HuH-7 (cell line): ENCODE measurements at regions not wholly inside any gene's neighbourhood (a gene's known extent, or its start where the extent isn't known, plus 50 kb on each side); places are given as distances from the start of the nearest gene placed in this dataset.

ENCODE experiments used
- DNase-seq: peaks from one replicate; pipeline ENCODE4 v3.0.0; 2011; ENCODE audit warnings: low spot score

- no peak for DNase-seq
Observed at GRCh38 chr6:24987446-24988115, 51.8 kb upstream of the RIPOR2 start.

DNA sequence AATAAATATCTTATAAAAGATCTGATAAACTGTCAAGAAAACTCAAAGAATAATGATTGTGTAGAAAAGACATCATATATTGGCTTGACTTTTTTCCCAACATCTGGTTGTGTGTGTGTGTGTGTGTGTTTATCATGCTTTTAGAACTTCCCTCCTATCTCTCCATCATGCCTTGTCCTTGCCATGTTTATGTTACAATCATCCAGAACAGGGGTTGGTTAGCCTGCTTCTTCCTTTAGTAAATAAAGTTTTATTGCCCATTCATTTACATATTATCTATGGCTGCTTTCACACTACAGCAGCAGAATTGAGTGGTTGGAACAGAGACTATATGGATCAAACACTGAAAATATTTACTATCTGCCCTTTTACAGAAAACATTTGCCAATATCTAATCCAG lies 52.8 kb upstream of the RIPOR2 start:
- no peak for DNase-seq

DNA sequence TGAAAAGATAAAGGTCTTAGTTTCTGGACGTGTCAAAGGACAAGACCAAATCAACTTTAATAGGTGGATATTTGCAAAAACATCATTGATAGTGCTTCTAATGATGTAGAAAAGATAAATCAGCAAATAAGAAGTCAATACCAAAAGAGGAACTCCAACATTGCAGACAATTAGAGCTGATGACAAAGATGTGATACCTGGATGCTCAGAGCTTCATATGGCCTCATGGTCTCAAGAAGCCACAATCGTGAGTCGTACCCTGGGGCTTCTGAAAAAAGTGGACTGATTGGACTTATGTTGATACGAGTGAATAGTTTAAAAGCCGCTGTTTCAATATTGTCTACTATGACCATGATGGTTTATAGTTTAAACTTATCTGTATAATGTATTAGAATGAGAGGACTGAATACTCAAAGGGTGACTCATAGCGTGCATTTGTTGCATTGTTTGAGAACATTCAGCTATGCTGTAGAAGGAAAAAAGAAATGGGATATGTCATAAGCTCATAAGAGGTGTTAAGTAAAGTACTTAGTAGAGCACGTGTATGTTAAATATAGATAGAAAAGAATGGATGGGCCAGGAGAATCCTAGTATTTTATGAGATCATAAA lies 54.6 kb upstream of the RIPOR2 start:
- no peak for DNase-seq

DNA sequence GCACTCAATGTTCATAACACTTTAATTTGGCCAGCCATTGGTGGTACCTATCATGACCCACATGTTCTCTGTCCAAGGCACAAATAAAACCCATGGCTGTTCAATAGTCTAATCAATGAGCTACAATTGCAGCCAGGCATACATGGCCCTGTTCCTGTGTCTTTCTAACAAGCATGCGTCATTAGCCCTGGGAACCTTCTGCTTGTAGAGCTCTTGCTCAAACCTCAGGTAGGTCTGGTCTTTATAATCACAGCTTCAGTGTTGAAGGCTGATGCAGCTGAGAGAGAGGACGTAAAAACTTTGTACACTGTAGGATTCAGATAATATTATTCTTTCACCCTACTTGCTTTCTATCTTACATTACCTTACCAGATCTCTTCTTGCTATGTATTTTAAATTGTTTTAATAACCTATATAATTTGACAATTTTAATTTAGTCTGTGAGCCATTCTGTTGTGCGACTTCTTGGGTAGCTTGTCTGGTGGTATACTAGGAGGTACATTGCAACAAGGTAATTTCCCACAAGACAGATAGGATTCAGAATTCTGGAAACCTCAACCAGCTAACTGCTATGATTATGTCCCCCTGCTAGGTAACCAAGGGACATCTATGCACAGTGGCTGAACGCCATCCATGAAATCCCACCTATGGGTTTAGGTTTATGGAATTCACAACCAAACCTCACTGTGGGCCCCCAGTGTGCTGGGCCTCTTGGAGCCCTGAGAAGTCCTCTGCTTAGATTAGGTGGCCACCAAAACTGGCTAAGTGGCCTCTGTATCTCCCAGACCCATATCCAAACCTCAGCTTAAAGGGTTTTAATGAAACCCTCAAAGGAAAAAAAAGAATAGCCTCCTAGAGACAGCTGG lies 55.4 kb upstream of the RIPOR2 start:
- DNase-seq, result no peak

GRCh38 chr6:24991810-24992467 lies 56.2 kb upstream of the RIPOR2 start:
- peak; percentile 41 for DNase-seq

DNA sequence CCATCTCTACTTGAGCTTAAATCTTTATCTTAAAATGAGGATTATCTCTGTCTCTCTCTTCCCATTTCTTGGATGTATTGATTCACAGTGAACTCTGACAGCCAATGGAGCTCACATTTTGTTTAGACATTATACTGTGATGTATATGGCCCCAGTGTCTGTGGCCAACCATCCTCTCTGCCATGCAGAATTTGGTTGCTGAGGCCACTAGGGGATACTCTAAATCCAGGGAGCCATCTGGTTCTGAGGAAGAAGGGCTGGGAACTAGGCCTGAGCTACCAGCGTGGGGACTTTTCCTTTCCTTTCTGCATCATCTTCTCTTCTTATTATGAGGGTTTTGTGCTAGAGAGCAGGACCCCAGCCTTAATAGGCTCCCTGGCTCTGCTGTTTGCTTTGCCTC lies 59.1 kb upstream of the RIPOR2 start:
- no peak for DNase-seq

DNA sequence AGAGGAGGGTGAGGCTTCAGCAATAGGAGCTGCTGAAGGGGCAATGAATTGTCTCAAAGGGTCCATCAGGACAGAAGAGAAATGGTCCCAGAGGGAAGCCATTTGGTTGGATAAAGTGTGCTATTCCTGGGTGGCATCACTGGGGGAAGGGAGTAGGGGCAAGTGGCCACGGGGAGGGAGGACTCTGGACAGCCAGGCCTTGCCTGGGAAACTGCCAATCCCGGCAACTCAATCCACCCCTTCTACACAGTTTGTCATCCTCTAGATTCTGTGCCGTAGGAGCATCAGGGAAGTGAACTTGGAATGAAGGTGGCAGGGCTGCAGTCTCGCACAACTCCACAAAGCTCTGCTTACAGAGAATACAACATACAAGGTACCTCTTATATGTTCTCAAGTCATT lies 59.5 kb upstream of the RIPOR2 start:
- no peak for DNase-seq

GRCh38 chr6:24996269-24996836 lies 60.6 kb upstream of the RIPOR2 start:
- DNase-seq, result no peak

DNA sequence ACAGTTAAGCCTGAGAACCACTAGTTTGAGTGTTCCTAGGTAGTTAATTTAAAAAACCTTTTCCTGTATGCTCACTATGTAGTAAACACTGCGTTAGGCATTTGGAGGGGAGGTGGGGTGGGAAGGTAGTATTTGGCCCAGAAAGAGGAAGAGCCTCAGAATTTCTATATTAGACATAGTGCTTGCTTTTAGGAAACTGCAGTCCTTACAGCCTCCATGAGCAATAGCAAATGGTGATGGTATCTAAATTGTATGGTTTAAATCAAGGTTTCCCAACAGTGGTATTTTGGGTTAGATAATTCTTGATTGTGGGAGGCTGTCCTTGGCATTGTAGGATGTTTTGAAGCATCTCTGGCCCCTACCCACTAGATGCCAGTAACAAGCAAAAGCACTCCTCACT lies 61.5 kb upstream of the RIPOR2 start:
- DNase-seq, result no peak

DNA sequence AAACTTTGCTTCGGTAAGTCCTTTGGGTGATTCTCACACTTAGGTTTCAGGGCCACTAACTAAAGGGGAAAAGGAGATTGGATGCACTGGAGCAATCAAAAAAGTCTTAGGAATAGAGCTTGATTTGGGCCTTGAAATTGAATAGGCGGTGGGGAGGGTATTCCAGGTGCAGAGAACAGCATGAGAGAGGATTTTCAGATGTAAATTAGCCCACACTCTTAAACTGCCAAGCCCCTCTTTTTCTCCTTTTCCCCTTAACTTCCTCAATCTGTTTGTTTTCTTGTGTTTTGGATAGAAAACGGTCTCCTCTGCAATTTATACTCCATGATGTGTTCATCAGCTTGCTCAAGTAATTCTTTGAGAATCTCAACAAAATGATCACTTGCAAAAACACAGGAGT lies 62.1 kb upstream of the RIPOR2 start:
- DNase-seq, result no peak

GRCh38 chr6:25002326-25003091 lies 66.7 kb upstream of the RIPOR2 start:
- no peak for DNase-seq

- DNase-seq, result no peak
Observed at GRCh38 chr6:25004357-25004756, 68.6 kb upstream of the RIPOR2 start.

DNA sequence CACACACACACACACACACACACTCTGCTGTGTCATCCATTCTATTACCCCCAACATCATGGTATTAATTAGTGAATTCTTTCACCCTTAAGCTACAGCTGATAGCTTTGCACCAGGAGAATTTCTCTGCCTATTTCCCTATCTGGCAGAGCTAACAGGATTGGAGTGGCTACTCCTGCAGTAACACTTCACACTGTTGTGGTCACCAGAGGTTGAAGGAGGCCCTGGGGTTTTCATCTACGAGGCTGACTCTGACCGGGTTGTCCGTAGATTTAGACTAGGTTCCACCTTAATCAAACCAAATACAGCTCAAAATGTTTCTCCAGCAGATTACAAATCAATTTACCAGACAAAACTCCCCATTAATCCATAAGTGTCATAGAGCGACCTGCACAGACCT lies 69.2 kb upstream of the RIPOR2 start:
- DNase-seq, result no peak

DNA sequence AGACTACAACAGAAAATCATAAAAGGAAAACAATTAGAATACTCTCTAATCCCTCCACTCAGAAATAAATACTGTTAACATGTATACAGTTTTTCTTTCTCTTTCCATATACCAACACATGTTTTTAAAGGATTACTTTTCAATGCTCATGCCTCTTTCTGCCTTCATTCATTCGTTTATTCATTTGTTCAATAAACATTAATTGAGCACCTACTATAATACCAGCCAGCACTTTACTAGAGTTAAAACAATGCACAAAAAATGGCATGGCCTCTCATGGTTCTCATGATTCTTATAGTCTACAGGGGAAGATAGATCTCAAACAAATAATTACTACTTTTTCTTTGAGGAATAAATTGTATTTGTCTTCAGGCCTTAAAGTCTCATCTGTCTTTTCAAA lies 70.3 kb upstream of the RIPOR2 start:
- DNase-seq, result no peak

DNA sequence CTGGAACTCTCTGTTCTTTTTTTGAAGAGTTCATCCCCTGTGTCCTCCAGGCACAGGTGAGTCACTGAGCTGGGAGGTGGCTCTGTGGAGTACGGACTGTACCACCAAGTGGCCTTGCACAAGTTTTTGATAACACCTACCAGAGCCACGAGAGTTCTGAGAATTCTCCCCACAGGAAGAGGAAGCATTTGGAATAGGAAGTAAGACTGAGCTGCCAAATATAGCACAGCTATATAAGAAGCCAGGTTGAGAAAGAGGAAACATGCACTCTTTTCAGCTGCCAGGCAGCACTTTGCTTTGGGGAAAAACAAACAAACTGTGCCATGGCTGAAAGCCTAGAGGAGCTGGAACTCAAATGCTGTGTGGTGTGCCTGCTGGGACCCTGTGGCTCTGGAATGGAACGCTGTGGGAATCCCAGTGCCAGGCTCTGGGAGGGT lies 70.8 kb upstream of the RIPOR2 start:
- no peak for DNase-seq

GRCh38 chr6:25007269-25007699 lies 71.5 kb upstream of the RIPOR2 start:
- no peak for DNase-seq

DNA sequence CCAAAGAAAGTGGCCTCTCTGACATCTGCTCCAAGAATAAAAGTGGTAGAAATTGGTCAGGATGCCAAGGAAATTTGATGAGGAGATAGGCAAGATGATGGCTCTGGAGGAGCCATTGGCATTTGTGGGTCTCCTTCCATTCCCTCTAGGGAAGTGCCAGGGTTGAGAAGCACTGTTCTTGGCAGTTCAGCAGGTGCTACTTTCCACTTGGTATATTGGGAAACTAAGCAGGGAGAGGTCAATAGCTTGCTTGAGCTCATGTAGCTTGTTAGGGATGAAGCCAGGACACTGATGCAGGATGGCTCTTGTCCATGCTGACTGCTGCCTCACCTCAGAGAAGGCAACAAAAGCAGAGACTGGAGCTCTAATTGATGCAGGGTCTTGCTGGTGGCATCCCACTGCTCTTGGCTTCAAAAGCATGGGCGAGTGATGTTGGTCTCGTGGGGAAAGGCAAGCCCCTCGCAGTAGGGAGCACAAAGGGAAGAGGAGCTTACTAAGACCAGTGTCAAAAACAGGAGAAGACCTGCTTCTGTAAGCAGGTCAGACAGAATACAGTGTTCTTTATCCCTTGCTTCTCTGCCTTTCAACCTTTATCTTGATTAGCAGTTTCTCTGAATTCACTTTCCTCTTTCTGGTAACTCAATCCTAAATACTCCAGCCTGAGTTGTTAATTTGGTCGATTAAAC lies 73.1 kb upstream of the RIPOR2 start:
- no peak for DNase-seq

DNA sequence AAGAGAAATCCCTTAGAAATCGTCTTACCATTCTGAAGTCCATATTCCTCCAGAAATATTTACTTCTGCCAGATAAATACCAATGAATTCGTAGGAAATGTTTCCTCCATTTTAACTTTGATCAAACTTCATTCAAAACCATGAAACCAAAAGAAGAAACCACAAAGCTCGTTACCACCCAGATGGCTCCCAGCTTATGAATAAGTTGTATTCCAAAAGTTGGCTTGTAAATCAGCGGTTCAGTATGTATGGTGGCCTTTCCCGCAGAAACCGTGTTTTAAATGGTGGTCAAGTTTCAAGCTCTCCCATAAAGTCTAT lies 73.6 kb upstream of the RIPOR2 start:
- no peak for DNase-seq

GRCh38 chr6:25010176-25010575 lies 74.4 kb upstream of the RIPOR2 start:
- no peak for DNase-seq

- no peak for DNase-seq
Observed at GRCh38 chr6:25010902-25011625, 75.3 kb upstream of the RIPOR2 start.
